HFF-Myc (cell line): ENCODE measurements at regions not wholly inside any gene's neighbourhood (a gene's known extent, or its start where the extent isn't known, plus 50 kb on each side); places are given as distances from the start of the nearest gene placed in this dataset.
"Not testable (repeated sequence)": the region's sequence is repeated elsewhere in the genome, so short reads cannot be mapped to it uniquely, and the experiment has no call there.

Experiments
- DNase-seq: peaks from one replicate; pipeline ENCODE4 v3.0.0-alpha.2; 2011; ENCODE audit warnings: low read depth; ENCODE audit errors: extremely low read depth
- H3K4me3 ChIP-seq: replicated peaks from 2 replicates; pipeline ENCODE4 v1.5.1; 2011; ENCODE audit warnings: low read depth, mild to moderate bottlenecking, control low read depth, low read length
- CTCF ChIP-seq: IDR thresholded peaks from 2 replicates; pipeline ENCODE4 v1.5.1; 2012; ENCODE audit warnings: mild to moderate bottlenecking, low read depth, low read length, control low read depth; ENCODE audit errors: missing control alignments

- no peak for TF ChIP-seq CTCF
- no peak overlapping the region for H3K4me3 ChIP-seq
- no peak for DNase-seq
Measured at GRCh38 chr11:47928426-47928825, 51.9 kb upstream of the PTPRJ start.

DNA sequence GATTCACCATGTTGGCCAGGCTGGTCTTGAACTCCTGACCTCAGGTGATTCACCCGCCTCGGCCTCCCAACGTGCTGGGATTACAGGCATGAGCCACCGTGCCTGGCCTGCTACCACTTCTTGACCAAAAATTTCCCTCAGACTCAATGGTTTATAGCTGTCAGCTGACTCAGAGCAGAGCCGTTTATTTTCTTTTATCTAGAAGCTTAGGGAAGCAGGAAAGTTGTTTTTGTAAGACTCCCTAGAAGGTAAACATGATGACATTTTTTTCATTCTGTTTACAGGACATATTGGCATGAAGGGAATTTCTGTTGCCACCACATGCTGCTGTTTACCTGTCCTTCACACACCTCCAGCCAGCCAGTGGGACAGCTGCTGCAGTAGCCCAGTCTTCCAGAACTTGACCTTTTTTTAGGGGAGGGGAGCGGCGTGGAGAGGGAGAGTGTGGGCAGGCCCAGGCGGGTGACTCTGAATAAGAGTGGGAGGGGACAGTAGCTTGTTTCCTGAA, 56.1 kb upstream of the PTPRJ start:
- H3K4me3 ChIP-seq, result no peak overlapping the region
- no peak for TF ChIP-seq CTCF
- no peak for DNase-seq

GRCh38 chr11:47923667-47924066, 56.7 kb upstream of the PTPRJ start:
- no peak for DNase-seq
- no peak overlapping the region for H3K4me3 ChIP-seq
- TF ChIP-seq CTCF, result no peak

GRCh38 chr11:47921080-47921555, 59.2 kb upstream of the PTPRJ start:
- H3K4me3 ChIP-seq, DNase-seq: not testable (repeated sequence)

- H3K4me3 ChIP-seq, result no peak overlapping the region
- no peak for TF ChIP-seq CTCF
- no peak for DNase-seq
Measured at GRCh38 chr11:47918882-47919495, 61.4 kb upstream of the PTPRJ start.

DNA sequence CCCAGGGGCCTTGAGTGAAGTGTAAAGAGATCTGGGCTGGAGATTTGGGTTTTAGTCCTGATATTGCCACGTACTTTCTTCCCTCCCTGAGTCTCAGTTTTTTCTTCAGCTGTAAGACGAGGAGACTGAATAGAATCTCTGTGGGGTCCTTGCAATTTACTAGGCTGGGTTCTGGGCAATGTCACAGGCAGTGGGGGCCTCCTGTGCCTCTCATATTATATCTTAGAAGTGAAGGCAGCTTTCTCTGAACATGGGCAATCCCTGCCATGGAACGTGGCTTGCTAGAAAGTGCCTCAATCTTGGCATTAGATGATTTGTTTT, 62.0 kb upstream of the PTPRJ start:
- DNase-seq, result no peak
- TF ChIP-seq CTCF, result no peak
- no peak overlapping the region; the same call in 1 of the 2 replicates for H3K4me3 ChIP-seq

GRCh38 chr11:47917599-47918369, 62.6 kb upstream of the PTPRJ start:
- peak overlapping the region; percentile 6; the same call in 1 of the 2 replicates for H3K4me3 ChIP-seq
- DNase-seq, result peak; percentile 87
- TF ChIP-seq CTCF, result no peak
